ES-I3 (cell line): ENCODE measurements at regions not wholly inside any gene's neighbourhood (a gene's known extent, or its start where the extent isn't known, plus 50 kb on each side); places are given as distances from the start of the nearest gene placed in this dataset.
"Not testable (repeated sequence)": the region's sequence is repeated elsewhere in the genome, so short reads cannot be mapped to it uniquely, and the experiment has no call there.

Source experiments
- H3K36me3 ChIP-seq: 2 replicates; pipeline ENCODE4 v1.6.1; 2013; ENCODE audit warnings: mild to moderate bottlenecking, low read length, control low read depth, moderate library complexity; ENCODE audit not compliant: insufficient read depth
- H3K4me1 ChIP-seq: 2 replicates; pipeline ENCODE4 v1.6.1; 2013; ENCODE audit warnings: mild to moderate bottlenecking, control low read depth, low read length; ENCODE audit not compliant: insufficient read depth
- H3K9ac ChIP-seq: 2 replicates; pipeline ENCODE4 v1.6.1; 2013; ENCODE audit warnings: low read depth, mild to moderate bottlenecking, low read length, moderate library complexity
- H3K9me3 ChIP-seq: 2 replicates; pipeline ENCODE4 v1.6.1; 2013; ENCODE audit warnings: mild to moderate bottlenecking, low read length, moderate library complexity; ENCODE audit not compliant: control insufficient read depth, insufficient read depth

GRCh38 chr2:8561692-8562091 lies 120.2 kb upstream of the ID2 start:
- not testable (repeated sequence) for H3K9me3 ChIP-seq, H3K36me3 ChIP-seq, H3K9ac ChIP-seq, H3K4me1 ChIP-seq

GRCh38 chr2:8563814-8564474 lies 117.9 kb upstream of the ID2 start:
- no peaks in the 10 kb centered on the region; the same call in 1 of the 2 replicates for H3K9me3 ChIP-seq
- no peak overlapping the region for H3K9ac ChIP-seq
- no peaks in the 10 kb centered on the region for H3K36me3 ChIP-seq
- no peaks in the 10 kb centered on the region for H3K4me1 ChIP-seq

- Histone ChIP-seq H3K36me3 (no peaks in the 10 kb centered on the region), H3K9me3 (no peaks in the 10 kb centered on the region; the same call in 1 of the 2 replicates), H3K9ac (no peak overlapping the region), H3K4me1 (no peaks in the 10 kb centered on the region)
Observed at GRCh38 chr2:8564475-8564874, 117.4 kb upstream of the ID2 start.

GRCh38 chr2:8565399-8566154 lies 116.3 kb upstream of the ID2 start:
- Histone ChIP-seq H3K4me1 (no peaks in the 10 kb centered on the region), H3K9ac (no peak overlapping the region), H3K36me3 (no peaks in the 10 kb centered on the region), H3K9me3 (no peaks in the 10 kb centered on the region; the same call in 1 of the 2 replicates)

GRCh38 chr2:8566155-8566670 lies 115.6 kb upstream of the ID2 start:
- H3K36me3 ChIP-seq, result no peaks in the 10 kb centered on the region
- H3K4me1 ChIP-seq, result no peaks in the 10 kb centered on the region
- H3K9ac ChIP-seq, result no peak overlapping the region
- no peaks in the 10 kb centered on the region for H3K9me3 ChIP-seq

GRCh38 chr2:8566774-8567468 lies 114.9 kb upstream of the ID2 start:
- Histone ChIP-seq H3K36me3 (no peaks in the 10 kb centered on the region), H3K4me1 (no peaks in the 10 kb centered on the region), H3K9me3 (no peaks in the 10 kb centered on the region), H3K9ac (no peak overlapping the region)

GRCh38 chr2:8567469-8568260 lies 114.2 kb upstream of the ID2 start:
- H3K4me1 ChIP-seq, result no peaks in the 10 kb centered on the region; the same call in 1 of the 2 replicates
- no peaks in the 10 kb centered on the region for H3K36me3 ChIP-seq
- no peaks in the 10 kb centered on the region for H3K9me3 ChIP-seq
- H3K9ac ChIP-seq, result no peak overlapping the region

GRCh38 chr2:8568543-8569302 lies 113.1 kb upstream of the ID2 start:
- peaks cover 10% of the 10 kb centered on the region for H3K4me1 ChIP-seq
- no peaks in the 10 kb centered on the region for H3K9me3 ChIP-seq
- no peak overlapping the region for H3K9ac ChIP-seq
- H3K36me3 ChIP-seq, result no peaks in the 10 kb centered on the region

GRCh38 chr2:8569332-8569930 lies 112.4 kb upstream of the ID2 start:
- Histone ChIP-seq H3K4me1 (peaks cover 15% of the 10 kb centered on the region), H3K9me3 (no peaks in the 10 kb centered on the region), H3K9ac (no peak overlapping the region), H3K36me3 (no peaks in the 10 kb centered on the region)

- no peaks in the 10 kb centered on the region for H3K9me3 ChIP-seq
- peaks cover 20% of the 10 kb centered on the region for H3K4me1 ChIP-seq
- H3K36me3 ChIP-seq, result no peaks in the 10 kb centered on the region
- H3K9ac ChIP-seq, result no peak overlapping the region
Observed at GRCh38 chr2:8570637-8571036, 111.2 kb upstream of the ID2 start.

- no peaks in the 10 kb centered on the region for H3K36me3 ChIP-seq
- H3K4me1 ChIP-seq, result peaks cover 20% of the 10 kb centered on the region
- H3K9ac ChIP-seq, result no peak overlapping the region
- H3K9me3 ChIP-seq, result no peaks in the 10 kb centered on the region
Observed at GRCh38 chr2:8571301-8571791, 110.5 kb upstream of the ID2 start.

- H3K9me3 ChIP-seq, result no peaks in the 10 kb centered on the region
- no peak overlapping the region for H3K9ac ChIP-seq
- no peaks in the 10 kb centered on the region for H3K36me3 ChIP-seq
- peaks cover 20% of the 10 kb centered on the region for H3K4me1 ChIP-seq
Observed at GRCh38 chr2:8571792-8572499, 109.9 kb upstream of the ID2 start.
